HEK293 (cell line): ENCODE measurements at regions not wholly inside any gene's neighbourhood (a gene's known extent, or its start where the extent isn't known, plus 50 kb on each side); places are given as distances from the start of the nearest gene placed in this dataset.

ENCODE experiments used
- CTCF ChIA-PET: fragments of 350-600 bp; formaldehyde crosslinking; extraction: SDS; loops from one replicate; lab custom pipeline; 2021; ENCODE audit warnings: antibody characterized with exemption; lab: Yijun Ruan, JAX
- POLR2A ChIA-PET: fragments of 300-600 bp; formaldehyde crosslinking; extraction: SDS; loops from one replicate; lab custom pipeline; 2020; ENCODE audit warnings: antibody characterized with exemption, inconsistent platforms; lab: Yijun Ruan, JAX
- H3K27ac ChIP-seq: fragments of 200-500 bp; sonication (Bioruptor generic); 2 replicates; pipeline ENCODE4 v1.5.1; 2014; ENCODE audit warnings: low read depth, low read length, control low read depth, inconsistent platforms; ENCODE audit errors: extremely low read depth
- H3K36me3 ChIP-seq, 2 experiments: fragments of 200-500 bp in 1 of 2; sonication (Bioruptor generic) in 1 of 2; 1 replicate in 1 of 2; 2 replicates in 1 of 2; pipeline ENCODE4 v1.5.1; 2014 to 2017; ENCODE audit warnings: inconsistent platforms in 2 of 2, low read length in 2 of 2; ENCODE audit not compliant: control insufficient read depth in 2 of 2, insufficient read depth in 1 of 2
- H3K4me1 ChIP-seq: fragments of 200-500 bp; sonication (Bioruptor generic); 2 replicates; pipeline ENCODE4 v1.5.1; 2014; ENCODE audit warnings: mild to moderate bottlenecking, low read length, inconsistent platforms; ENCODE audit not compliant: control insufficient read depth, insufficient read depth
- H3K4me3 ChIP-seq: 2 replicates; pipeline ENCODE4 v1.5.1; 2011; ENCODE audit warnings: low read depth, mild to moderate bottlenecking, control low read depth, low read length, moderate library complexity
- H3K9me3 ChIP-seq: fragments of 200-500 bp; sonication (Bioruptor generic); 2 replicates; pipeline ENCODE4 v1.5.1; 2014; ENCODE audit warnings: low read depth, low read length, inconsistent platforms; ENCODE audit not compliant: control insufficient read depth, insufficient read depth
- AEBP2 ChIP-seq: fragments of 450-650 bp; formaldehyde crosslinking; IDR thresholded peaks from 2 replicates; pipeline ENCODE4 v1.5.1; 2016; ENCODE audit warnings: missing biosample characterization, missing genetic modification characterization, borderline replicate concordance
- HOXA7 ChIP-seq: sonication (generic); formaldehyde crosslinking; IDR thresholded peaks from 2 replicates; pipeline ENCODE4 v1.8.1; 2022; ENCODE audit warnings: missing genetic modification reagents, borderline replicate concordance
- KLF16 ChIP-seq: fragments of 450-650 bp; formaldehyde crosslinking; IDR thresholded peaks from 2 replicates; pipeline ENCODE4 v1.5.1; 2017; ENCODE audit warnings: missing biosample characterization, missing genetic modification characterization
- PATZ1 ChIP-seq: fragments of 450-650 bp; formaldehyde crosslinking; IDR thresholded peaks from 2 replicates; pipeline ENCODE4 v1.5.1; 2016; ENCODE audit warnings: missing biosample characterization, missing genetic modification characterization
- PRDM2 ChIP-seq: fragments of 450-650 bp; formaldehyde crosslinking; IDR thresholded peaks from 2 replicates; pipeline ENCODE4 v1.5.1; 2016; ENCODE audit warnings: missing biosample characterization, missing genetic modification characterization, borderline replicate concordance
- REST ChIP-seq: fragments of 450-650 bp; formaldehyde crosslinking; IDR thresholded peaks from 2 replicates; pipeline ENCODE4 v1.5.1; 2016; ENCODE audit warnings: missing biosample characterization, missing genetic modification characterization
- ZBTB20 ChIP-seq: fragments of 450-650 bp; formaldehyde crosslinking; IDR thresholded peaks from 2 replicates; pipeline ENCODE4 v1.5.1; 2016; ENCODE audit warnings: missing biosample characterization, missing genetic modification characterization
- ZBTB26 ChIP-seq: fragments of 450-650 bp; formaldehyde crosslinking; optimal IDR thresholded peaks from 2 replicates; pipeline ENCODE3; 2016; ENCODE audit warnings: missing biosample characterization, mild to moderate bottlenecking, missing genetic modification characterization
- ZBTB49 ChIP-seq: fragments of 450-650 bp; formaldehyde crosslinking; IDR thresholded peaks from 2 replicates; pipeline ENCODE4 v1.5.1; 2016; ENCODE audit warnings: missing biosample characterization, missing genetic modification characterization, low read depth
- ZNF391 ChIP-seq: fragments of 450-650 bp; formaldehyde crosslinking; IDR thresholded peaks from 2 replicates; pipeline ENCODE4 v1.5.1; 2016; ENCODE audit warnings: low read depth, missing biosample characterization, missing genetic modification characterization, borderline replicate concordance
- ZNF623 ChIP-seq: fragments of 450-650 bp; formaldehyde crosslinking; IDR thresholded peaks from 2 replicates; pipeline ENCODE4 v1.5.1; 2016; ENCODE audit warnings: missing biosample characterization, missing genetic modification characterization
- ZXDB ChIP-seq: fragments of 450-650 bp; formaldehyde crosslinking; IDR thresholded peaks from 2 replicates; pipeline ENCODE4 v1.5.1; 2016; ENCODE audit warnings: missing biosample characterization, missing genetic modification characterization
- TF ChIP-seq, protein P1 (sequence below): fragments of 450-650 bp; formaldehyde crosslinking; IDR thresholded peaks from 2 replicates; pipeline ENCODE4 v1.5.1; 2016; ENCODE audit warnings: missing biosample characterization, missing genetic modification characterization

GRCh38 chr1:2875707-2876561 is 74.4 kb upstream of the TTC34 start:
- H3K4me1 ChIP-seq, result no peaks in the 10 kb centered on the region
- H3K9me3 ChIP-seq, result no peaks in the 10 kb centered on the region
- ChIA-PET POLR2A (no interaction called here), CTCF (no interaction called here)
- TF ChIP-seq ZBTB20 (tag by site-specific recombination), result no peak
- no peak for TF ChIP-seq AEBP2 (tag by site-specific recombination)
- TF ChIP-seq, protein P1, sequence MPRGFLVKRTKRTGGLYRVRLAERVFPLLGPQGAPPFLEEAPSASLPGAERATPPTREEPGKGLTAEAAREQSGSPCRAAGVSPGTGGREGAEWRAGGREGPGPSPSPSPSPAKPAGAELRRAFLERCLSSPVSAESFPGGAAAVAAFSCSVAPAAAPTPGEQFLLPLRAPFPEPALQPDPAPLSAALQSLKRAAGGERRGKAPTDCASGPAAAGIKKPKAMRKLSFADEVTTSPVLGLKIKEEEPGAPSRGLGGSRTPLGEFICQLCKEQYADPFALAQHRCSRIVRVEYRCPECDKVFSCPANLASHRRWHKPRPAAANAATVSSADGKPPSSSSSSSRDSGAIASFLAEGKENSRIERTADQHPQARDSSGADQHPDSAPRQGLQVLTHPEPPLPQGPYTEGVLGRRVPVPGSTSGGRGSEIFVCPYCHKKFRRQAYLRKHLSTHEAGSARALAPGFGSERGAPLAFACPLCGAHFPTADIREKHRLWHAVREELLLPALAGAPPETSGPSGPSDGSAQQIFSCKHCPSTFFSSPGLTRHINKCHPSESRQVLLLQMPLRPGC (tag by site-specific recombination), result no peak
- no peak for TF ChIP-seq REST (tag by site-specific recombination)
- TF ChIP-seq KLF16, result no peak
- no peak for TF ChIP-seq ZNF623 (tag by site-specific recombination)
- TF ChIP-seq ZNF391, result no peak
- no peak for TF ChIP-seq ZXDB (tag by site-specific recombination)
- no peak overlapping the region for H3K27ac ChIP-seq
- H3K36me3 ChIP-seq, result no peaks in the 10 kb centered on the region
- no peak overlapping the region for H3K4me3 ChIP-seq

DNA sequence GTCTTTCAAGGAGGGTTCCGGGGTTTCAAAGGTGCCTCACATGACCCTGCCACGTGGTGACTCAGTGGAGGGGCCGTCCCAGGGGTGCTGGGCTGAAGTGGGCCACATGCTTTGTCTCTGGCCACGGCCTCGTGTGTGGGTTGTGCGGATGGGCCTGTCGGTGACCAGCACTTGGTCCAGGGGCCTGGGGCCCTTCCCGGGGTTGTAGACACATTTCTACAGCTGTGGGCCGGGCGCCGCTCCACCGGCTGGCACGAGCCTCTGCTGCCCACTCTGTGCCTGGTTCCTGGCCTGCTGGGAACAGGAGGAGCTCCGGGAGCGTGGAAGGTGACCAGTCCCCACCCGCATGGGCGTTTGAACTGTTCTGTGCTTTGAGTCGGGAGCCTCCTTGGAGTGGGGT is 75.4 kb upstream of the TTC34 start:
- H3K9me3 ChIP-seq, result no peaks in the 10 kb centered on the region
- H3K36me3 ChIP-seq, result no peaks in the 10 kb centered on the region
- POLR2A ChIA-PET, result no interaction called here
- no peaks in the 10 kb centered on the region for H3K4me1 ChIP-seq
- CTCF ChIA-PET, result no interaction called here
- H3K4me3 ChIP-seq, result no peak overlapping the region
- no peak overlapping the region for H3K27ac ChIP-seq
- TF ChIP-seq PATZ1 (tag by site-specific recombination) (no peak), ZBTB49 (tag by site-specific recombination) (no peak), HOXA7 (CRISPR knock-in tag) (no peak), ZBTB26 (no peak), PRDM2 (tag by site-specific recombination) (no peak)
